Natural killer cell (primary cell): ENCODE measurements at regions not wholly inside any gene's neighbourhood (a gene's known extent, or its start where the extent isn't known, plus 50 kb on each side); places are given as distances from the start of the nearest gene placed in this dataset.

Experiments
- ATAC-seq, 3 donors: fragments of 150-1000 bp in 2 of 3; fragments of 200-7000 bp in 1 of 3; cut with Tn5 transposase; 1 replicate in 1 of 3; 2 replicates in 2 of 3; pipeline ENCODE4 v1.10.0; 2021; ENCODE audit warnings: mild to moderate bottlenecking in 2 of 3, moderate library complexity in 2 of 3
- DNase-seq, 2 donors: peaks; one replicate each; pipeline versions ENCODE4 v3.0.0 to v3.0.0-alpha.2; 2013 to 2021; ENCODE audit warnings: mixed read lengths in 1 of 2
- H3K27ac ChIP-seq: one replicate; pipeline ENCODE4 v1.5.1; 2013; ENCODE audit warnings: mild to moderate bottlenecking, low read length
- H3K27me3 ChIP-seq: one replicate; pipeline ENCODE4 v1.6.1; 2013; ENCODE audit warnings: low read length; ENCODE audit not compliant: control insufficient read depth, insufficient read depth
- H3K36me3 ChIP-seq: one replicate; pipeline ENCODE4 v1.6.1; 2013; ENCODE audit warnings: low read length; ENCODE audit not compliant: control insufficient read depth, insufficient read depth
- H3K4me1 ChIP-seq: one replicate; pipeline ENCODE4 v1.6.1; 2013; ENCODE audit warnings: low read length; ENCODE audit not compliant: control insufficient read depth, insufficient read depth
- H3K4me3 ChIP-seq: one replicate; pipeline ENCODE4 v1.5.1; 2013; ENCODE audit warnings: low read length
- H3K9me3 ChIP-seq: one replicate; pipeline ENCODE4 v1.6.1; 2013; ENCODE audit warnings: low read length; ENCODE audit not compliant: control insufficient read depth, insufficient read depth
- H3K27ac Mint-ChIP-seq, 2 donors: one replicate each; pipeline ENCODE4 v1.8.0; 2022; ENCODE audit warnings: mild to moderate bottlenecking in 2 of 2, mixed read lengths in 2 of 2, moderate library complexity in 1 of 2
- H3K27me3 Mint-ChIP-seq, 2 donors: one replicate each; pipeline ENCODE4 v1.8.0; 2022; ENCODE audit warnings: low read depth in 2 of 2, mixed read lengths in 2 of 2
- H3K36me3 Mint-ChIP-seq: one replicate; pipeline ENCODE4 v1.8.0; 2022; ENCODE audit warnings: mixed read lengths
- H3K4me1 Mint-ChIP-seq, 2 donors: one replicate each; pipeline ENCODE4 v1.8.0; 2022; ENCODE audit warnings: mixed read lengths in 2 of 2
- H3K4me3 Mint-ChIP-seq: one replicate; pipeline ENCODE4 v1.8.0; 2022; ENCODE audit warnings: mild to moderate bottlenecking, moderate library complexity, mixed read lengths
- H3K9me3 Mint-ChIP-seq, 2 donors: one replicate each; pipeline ENCODE4 v1.8.0; 2022; ENCODE audit warnings: mixed read lengths in 2 of 2
- CTCF ChIP-seq: fragments of 200-600 bp; IDR thresholded peaks from one replicate; pipeline ENCODE4 v1.8.0; 2022; ENCODE audit warnings: antibody characterized with exemption
- WGBS: methylation state at CpG from one replicate; pipeline ENCODE4 v1.1.7; 2013; ENCODE audit warnings: missing lambda C conversion rate; ENCODE audit not compliant: insufficient coverage; 5-methylcytosine and 5-hydroxymethylcytosine counted together
- intact Hi-C: fragments of 100-400 bp; cut with micrococcal nuclease; formaldehyde crosslinking; loops from one replicate; pipeline ENCODE4 v1.14.2; 2022

- Mint-ChIP-seq H3K4me3 (no peak overlapping the region), H3K27me3 (peaks cover 17 to 18% of the 10 kb centered on the region in 2 donors), H3K36me3 (no peaks in the 10 kb centered on the region), H3K27ac (no peak overlapping the region), H3K9me3 (no peaks in the 10 kb centered on the region), H3K4me1 (peaks cover 5 to 7% of the 10 kb centered on the region in 2 donors)
- no peak for DNase-seq
- H3K9me3 ChIP-seq, result no peaks in the 10 kb centered on the region
- 90% methylated on average over 5 of the region's 5 CpGs for WGBS
- ATAC-seq, result no peak
- H3K27ac ChIP-seq, result no peak overlapping the region
- H3K27me3 ChIP-seq, result no peaks in the 10 kb centered on the region
- intact Hi-C loops, result no loop called here
- TF ChIP-seq CTCF, result no peak
- H3K36me3 ChIP-seq, result no peaks in the 10 kb centered on the region
- no peak overlapping the region for H3K4me3 ChIP-seq
- H3K4me1 ChIP-seq, result no peaks in the 10 kb centered on the region
Measured at GRCh38 chr1:116234429-116234828, 123.2 kb downstream of the MAB21L3 start.

- H3K27ac ChIP-seq, result no peak overlapping the region
- no CpG with 5 or more reads among the region's 1 CpG for WGBS
- H3K27me3 ChIP-seq, result no peaks in the 10 kb centered on the region
- no peak overlapping the region for H3K4me3 ChIP-seq
- no peaks in the 10 kb centered on the region for H3K9me3 Mint-ChIP-seq
- intact Hi-C loops, result no loop called here
- ATAC-seq (no peak), DNase-seq (no peak)
- H3K27ac Mint-ChIP-seq, result no peak overlapping the region
- no peaks in the 10 kb centered on the region for H3K36me3 ChIP-seq
- TF ChIP-seq CTCF, result no peak
- peaks cover 14 to 26% of the 10 kb centered on the region in 2 donors for H3K27me3 Mint-ChIP-seq
- no peaks in the 10 kb centered on the region for H3K4me1 ChIP-seq
- H3K4me1 Mint-ChIP-seq, result no peaks in the 10 kb centered on the region
- no peaks in the 10 kb centered on the region for H3K9me3 ChIP-seq
- no peak overlapping the region for H3K4me3 Mint-ChIP-seq
- no peaks in the 10 kb centered on the region for H3K36me3 Mint-ChIP-seq
Measured at GRCh38 chr1:116239916-116240315, 128.7 kb downstream of the MAB21L3 start.

- H3K27me3 ChIP-seq, result no peaks in the 10 kb centered on the region
- H3K4me3 ChIP-seq, result no peak overlapping the region
- H3K4me1 ChIP-seq, result no peaks in the 10 kb centered on the region
- H3K4me1 Mint-ChIP-seq, result no peaks in the 10 kb centered on the region
- 90% methylated on average over 7 of the region's 7 CpGs for WGBS
- no peaks in the 10 kb centered on the region for H3K9me3 ChIP-seq
- H3K27ac Mint-ChIP-seq, result no peak overlapping the region
- no peak for TF ChIP-seq CTCF
- H3K27me3 Mint-ChIP-seq, result peaks cover 7 to 15% of the 10 kb centered on the region in 2 donors
- H3K4me3 Mint-ChIP-seq, result no peak overlapping the region
- ATAC-seq, result no peak
- DNase-seq, result no peak
- intact Hi-C loops, result no loop called here
- H3K36me3 ChIP-seq, result no peaks in the 10 kb centered on the region
- no peaks in the 10 kb centered on the region for H3K9me3 Mint-ChIP-seq
- no peaks in the 10 kb centered on the region for H3K36me3 Mint-ChIP-seq
- no peak overlapping the region for H3K27ac ChIP-seq
Measured at GRCh38 chr1:116242741-116243140, 130.3 kb upstream of the ATP1A1 start.

- H3K4me3 Mint-ChIP-seq, result no peak overlapping the region
Measured at GRCh38 chr1:116243333-116244054, 129.6 kb upstream of the ATP1A1 start.

More at GRCh38 chr1:116243333-116244054, 129.6 kb upstream of the ATP1A1 start:
- Histone ChIP-seq H3K4me3 (no peak overlapping the region), H3K9me3 (no peaks in the 10 kb centered on the region), H3K27me3 (no peaks in the 10 kb centered on the region), H3K4me1 (no peaks in the 10 kb centered on the region), H3K36me3 (no peaks in the 10 kb centered on the region), H3K27ac (no peak overlapping the region)
- intact Hi-C loops, result no loop called here
- DNase-seq (no peak), ATAC-seq (no peak)
- Mint-ChIP-seq H3K36me3 (no peaks in the 10 kb centered on the region), H3K9me3 (no peaks in the 10 kb centered on the region), H3K27me3 (peaks cover 7 to 9% of the 10 kb centered on the region in 2 donors), H3K4me1 (no peaks in the 10 kb centered on the region), H3K27ac (no peak overlapping the region)
- TF ChIP-seq CTCF, result no peak
- WGBS, result 48% methylated on average over 3 of the region's 7 CpGs
